Dendritic cell treated with granulocyte-macrophage colony-stimulating factor and Interleukin-4, amounts not matched to agents 40 ng/mL and 50 ng/mL, for 4 days (primary cell): ENCODE measurements at regions not wholly inside any gene's neighbourhood (a gene's known extent, or its start where the extent isn't known, plus 50 kb on each side); places are given as distances from the start of the nearest gene placed in this dataset.

Experiments used
- H3K27ac Mint-ChIP-seq: one replicate; pipeline ENCODE4 v1.8.0; 2022; ENCODE audit warnings: mild to moderate bottlenecking, mixed read lengths
- H3K27me3 Mint-ChIP-seq: one replicate; pipeline ENCODE4 v1.8.0; 2022; ENCODE audit warnings: mild to moderate bottlenecking, mixed read lengths
- H3K36me3 Mint-ChIP-seq: one replicate; pipeline ENCODE4 v1.8.0; 2022; ENCODE audit warnings: low read depth, mixed read lengths
- H3K4me1 Mint-ChIP-seq: one replicate; pipeline ENCODE4 v1.8.0; 2022; ENCODE audit warnings: low read depth, mixed read lengths
- H3K4me3 Mint-ChIP-seq: one replicate; pipeline ENCODE4 v1.8.0; 2022; ENCODE audit warnings: mild to moderate bottlenecking, moderate library complexity, mixed read lengths
- H3K9me3 Mint-ChIP-seq: one replicate; pipeline ENCODE4 v1.8.0; 2022; ENCODE audit warnings: mixed read lengths
- intact Hi-C: fragments of 100-400 bp; cut with micrococcal nuclease; formaldehyde crosslinking; loops from one replicate; pipeline ENCODE4 v1.15.0; 2022

GRCh38 chr22:47651216-47651987 is 889.0 kb downstream of the TBC1D22A start:
- Mint-ChIP-seq H3K4me1 (no peaks in the 10 kb centered on the region), H3K36me3 (no peaks in the 10 kb centered on the region), H3K4me3 (no peak overlapping the region), H3K27ac (no peak overlapping the region), H3K9me3 (peaks cover 9% of the 10 kb centered on the region), H3K27me3 (no peaks in the 10 kb centered on the region)
- intact Hi-C loops: no loop called here

- Mint-ChIP-seq H3K27me3 (no peaks in the 10 kb centered on the region), H3K36me3 (no peaks in the 10 kb centered on the region), H3K9me3 (no peaks in the 10 kb centered on the region), H3K27ac (no peak overlapping the region), H3K4me3 (no peak overlapping the region), H3K4me1 (no peaks in the 10 kb centered on the region)
- intact Hi-C loops: no loop called here
These were observed 885.3 kb downstream of the TBC1D22A start for GRCh38 chr22:47647720-47648119.

GRCh38 chr22:47647181-47647580 is 884.7 kb downstream of the TBC1D22A start:
- Mint-ChIP-seq H3K9me3 (no peaks in the 10 kb centered on the region), H3K27me3 (no peaks in the 10 kb centered on the region), H3K4me1 (no peaks in the 10 kb centered on the region), H3K36me3 (no peaks in the 10 kb centered on the region), H3K27ac (no peak overlapping the region), H3K4me3 (no peak overlapping the region)
- intact Hi-C loops: no loop called here

- intact Hi-C loops: no loop called here
- Mint-ChIP-seq H3K36me3 (no peaks in the 10 kb centered on the region), H3K4me3 (no peak overlapping the region), H3K9me3 (no peaks in the 10 kb centered on the region), H3K4me1 (no peaks in the 10 kb centered on the region), H3K27me3 (no peaks in the 10 kb centered on the region), H3K27ac (no peak overlapping the region)
These were observed 883.5 kb downstream of the TBC1D22A start for GRCh38 chr22:47645923-47646322.

- intact Hi-C loops: no loop called here
- H3K4me3 Mint-ChIP-seq: no peak overlapping the region
- no peaks in the 10 kb centered on the region for H3K4me1 Mint-ChIP-seq
- H3K9me3 Mint-ChIP-seq: no peaks in the 10 kb centered on the region
- no peaks in the 10 kb centered on the region for H3K36me3 Mint-ChIP-seq
- no peaks in the 10 kb centered on the region for H3K27me3 Mint-ChIP-seq
- no peak overlapping the region for H3K27ac Mint-ChIP-seq
These were observed 883.0 kb downstream of the TBC1D22A start for GRCh38 chr22:47645450-47645914.

- intact Hi-C loops: no loop called here
These were observed 871.9 kb downstream of the TBC1D22A start for GRCh38 chr22:47634347-47634746.

GRCh38 chr22:47633111-47633510 is 870.7 kb downstream of the TBC1D22A start:
- Mint-ChIP-seq H3K27ac (no peak overlapping the region), H3K36me3 (no peaks in the 10 kb centered on the region), H3K27me3 (no peaks in the 10 kb centered on the region), H3K9me3 (peaks cover 30% of the 10 kb centered on the region), H3K4me3 (no peak overlapping the region), H3K4me1 (no peaks in the 10 kb centered on the region)
- intact Hi-C loops: no loop called here

More at GRCh38 chr22:47634347-47634746, 871.9 kb downstream of the TBC1D22A start:
- Mint-ChIP-seq H3K4me1 (no peaks in the 10 kb centered on the region), H3K9me3 (peaks cover 42% of the 10 kb centered on the region), H3K27me3 (no peaks in the 10 kb centered on the region), H3K4me3 (no peak overlapping the region), H3K27ac (no peak overlapping the region), H3K36me3 (no peaks in the 10 kb centered on the region)

GRCh38 chr22:47632701-47633100 is 870.3 kb downstream of the TBC1D22A start:
- Mint-ChIP-seq H3K27ac (no peak overlapping the region), H3K27me3 (no peaks in the 10 kb centered on the region), H3K4me1 (no peaks in the 10 kb centered on the region), H3K36me3 (no peaks in the 10 kb centered on the region), H3K4me3 (no peak overlapping the region), H3K9me3 (peaks cover 25% of the 10 kb centered on the region)
- intact Hi-C loops: no loop called here

- intact Hi-C loops: no loop called here
- no peaks in the 10 kb centered on the region for H3K4me1 Mint-ChIP-seq
- no peaks in the 10 kb centered on the region for H3K36me3 Mint-ChIP-seq
- H3K27me3 Mint-ChIP-seq: no peaks in the 10 kb centered on the region
- H3K4me3 Mint-ChIP-seq: no peak overlapping the region
- H3K27ac Mint-ChIP-seq: no peak overlapping the region
- H3K9me3 Mint-ChIP-seq: peaks cover 15% of the 10 kb centered on the region
These were observed 869.2 kb downstream of the TBC1D22A start for GRCh38 chr22:47631571-47632102.

GRCh38 chr22:47630741-47631534 is 868.5 kb downstream of the TBC1D22A start:
- Mint-ChIP-seq H3K4me1 (no peaks in the 10 kb centered on the region), H3K27me3 (no peaks in the 10 kb centered on the region), H3K27ac (no peak overlapping the region), H3K4me3 (no peak overlapping the region), H3K9me3 (peaks cover 8% of the 10 kb centered on the region), H3K36me3 (no peaks in the 10 kb centered on the region)
- intact Hi-C loops: no loop called here

- Mint-ChIP-seq H3K9me3 (no peaks in the 10 kb centered on the region), H3K27ac (no peak overlapping the region), H3K27me3 (no peaks in the 10 kb centered on the region), H3K4me3 (no peak overlapping the region), H3K36me3 (no peaks in the 10 kb centered on the region), H3K4me1 (no peaks in the 10 kb centered on the region)
- intact Hi-C loops: no loop called here
These were observed 867.6 kb downstream of the TBC1D22A start for GRCh38 chr22:47629791-47630655.

- Mint-ChIP-seq H3K36me3 (no peaks in the 10 kb centered on the region), H3K27ac (no peak overlapping the region), H3K9me3 (no peaks in the 10 kb centered on the region), H3K27me3 (no peaks in the 10 kb centered on the region), H3K4me3 (no peak overlapping the region), H3K4me1 (no peaks in the 10 kb centered on the region)
- intact Hi-C loops: no loop called here
These were observed 866.8 kb downstream of the TBC1D22A start for GRCh38 chr22:47629273-47629711.

GRCh38 chr22:47628477-47629272 is 866.2 kb downstream of the TBC1D22A start:
- Mint-ChIP-seq H3K36me3 (no peaks in the 10 kb centered on the region), H3K27ac (no peak overlapping the region), H3K4me3 (no peak overlapping the region), H3K27me3 (no peaks in the 10 kb centered on the region), H3K4me1 (no peaks in the 10 kb centered on the region), H3K9me3 (no peaks in the 10 kb centered on the region)
- intact Hi-C loops: no loop called here
